Panc1 (cell line): ENCODE measurements at regions not wholly inside any gene's neighbourhood (a gene's known extent, or its start where the extent isn't known, plus 50 kb on each side); places are given as distances from the start of the nearest gene placed in this dataset.

Experiments used
- ATAC-seq: fragments of 200-7000 bp; cut with Tn5 transposase; 2 replicates; pipeline ENCODE4 v1.9.1; 2020; ENCODE audit warnings: mild to moderate bottlenecking, moderate library complexity
- BruUV-seq: library from RNA; stranded (reverse); fragments of 400-500 nt; replicated peaks from 2 replicates; lab custom pipeline; 2021; lab: Mats Ljungman, UMichigan
- CTCF ChIA-PET: fragments of 300-600 bp; sonication (Branson Sonifier 250); formaldehyde crosslinking; loops from one replicate; lab custom pipeline; 2022; ENCODE audit warnings: antibody characterized with exemption; lab: Charles Lee
- POLR2A ChIA-PET: fragments of 300-600 bp; sonication (Branson Sonifier 250); formaldehyde crosslinking; loops from one replicate; lab custom pipeline; 2022; ENCODE audit warnings: antibody characterized with exemption; lab: Charles Lee
- DNase-seq: peaks from one replicate; pipeline ENCODE4 v3.0.0-alpha.2; 2010; ENCODE audit warnings: low read depth, low spot score
- H3K27ac ChIP-seq: 2 replicates; pipeline ENCODE4 v1.5.1; 2011; ENCODE audit warnings: mild to moderate bottlenecking, low read length, inconsistent platforms
- H3K27me3 ChIP-seq: fragments of 200-500 bp; sonication (Bioruptor generic); 2 replicates; pipeline ENCODE4 v1.6.0; 2014; ENCODE audit warnings: low read length, inconsistent platforms; ENCODE audit not compliant: control insufficient read depth, insufficient read depth
- H3K36me3 ChIP-seq: fragments of 200-500 bp; sonication (Bioruptor generic); 2 replicates; pipeline ENCODE4 v1.5.1; 2014; ENCODE audit warnings: inconsistent platforms, mild to moderate bottlenecking, low read length, moderate library complexity; ENCODE audit not compliant: control insufficient read depth, insufficient read depth
- H3K4me1 ChIP-seq: 2 replicates; pipeline ENCODE4 v1.5.1; 2011; ENCODE audit warnings: inconsistent platforms, mild to moderate bottlenecking, low read length, moderate library complexity; ENCODE audit not compliant: control insufficient read depth, insufficient read depth
- H3K4me3 ChIP-seq, 2 experiments: 2 replicates each; pipeline ENCODE4 v1.5.1; 2011 to 2012; ENCODE audit warnings: low read depth in 2 of 2, low read length in 2 of 2, mild to moderate bottlenecking in 2 of 2, inconsistent platforms in 1 of 2, moderate library complexity in 1 of 2
- H3K9me3 ChIP-seq: fragments of 200-500 bp; sonication (Bioruptor generic); 2 replicates; pipeline ENCODE4 v1.5.1; 2014; ENCODE audit warnings: low read depth, mild to moderate bottlenecking, inconsistent platforms, low read length, moderate library complexity; ENCODE audit not compliant: control insufficient read depth, insufficient read depth
- POLR2AphosphoS5 ChIP-seq: IDR thresholded peaks from 2 replicates; pipeline ENCODE4 v1.6.1; 2012; ENCODE audit warnings: mild to moderate bottlenecking, low read depth, low read length, moderate library complexity
- SIN3A ChIP-seq: IDR thresholded peaks from 2 replicates; pipeline ENCODE4 v1.6.1; 2012; ENCODE audit warnings: low read depth, mild to moderate bottlenecking, low read length, moderate library complexity, borderline replicate concordance; ENCODE audit not compliant: insufficient read depth
- TCF7L2 ChIP-seq: IDR thresholded peaks from 2 replicates; pipeline ENCODE4 v1.6.1; 2011; ENCODE audit warnings: mild to moderate bottlenecking, low read depth, low read length, inconsistent platforms
- in situ Hi-C: cut with HindIII; loops from 2 replicates; pipeline ENCODE4 v1.10.0; 2016; ENCODE audit warnings: low sequenced_read_pairs, low pct_unique_long_range_greater_than_20kb
- intact Hi-C: fragments of 100-400 bp; cut with micrococcal nuclease; formaldehyde crosslinking; loops from one replicate; pipeline ENCODE4 v1.10.0; 2022; ENCODE audit not compliant: unreplicated experiment
- TF ChIP-seq, protein P1 (sequence below), 2 experiments: IDR thresholded peaks; 2 replicates each; pipeline ENCODE4 v1.6.1; 2011 to 2012; ENCODE audit warnings: low read depth in 2 of 2, control low read depth in 1 of 2, low read length in 1 of 2, mild to moderate bottlenecking in 1 of 2, moderate library complexity in 1 of 2; ENCODE audit not compliant: insufficient read depth in 1 of 2
- TF ChIP-seq, protein P2 (sequence below): fragments of 450-650 bp; IDR thresholded peaks from 2 replicates; pipeline ENCODE4 v1.5.1; 2017; ENCODE audit warnings: mild to moderate bottlenecking

DNA sequence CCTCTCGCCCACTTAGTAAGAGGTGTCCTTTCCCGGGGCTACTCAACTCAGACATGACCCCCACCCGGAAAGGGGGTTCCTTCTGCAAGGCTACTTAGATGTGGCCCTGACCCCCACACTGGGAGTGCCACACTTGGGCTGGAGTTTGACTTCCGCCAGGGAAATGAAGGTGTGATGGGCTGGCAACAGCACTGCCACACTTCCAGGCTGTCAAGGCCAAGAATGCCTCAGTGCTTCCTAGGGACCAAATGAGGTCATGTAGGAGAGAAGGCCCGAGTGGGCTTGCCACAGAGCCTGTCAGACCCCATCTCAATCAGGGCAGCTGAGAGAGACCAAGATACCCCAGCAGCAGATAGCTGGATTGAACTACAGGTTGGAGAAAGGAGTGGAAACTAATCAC lies 55.5 kb downstream of the DRD1 start:
- no peak for DNase-seq

DNA sequence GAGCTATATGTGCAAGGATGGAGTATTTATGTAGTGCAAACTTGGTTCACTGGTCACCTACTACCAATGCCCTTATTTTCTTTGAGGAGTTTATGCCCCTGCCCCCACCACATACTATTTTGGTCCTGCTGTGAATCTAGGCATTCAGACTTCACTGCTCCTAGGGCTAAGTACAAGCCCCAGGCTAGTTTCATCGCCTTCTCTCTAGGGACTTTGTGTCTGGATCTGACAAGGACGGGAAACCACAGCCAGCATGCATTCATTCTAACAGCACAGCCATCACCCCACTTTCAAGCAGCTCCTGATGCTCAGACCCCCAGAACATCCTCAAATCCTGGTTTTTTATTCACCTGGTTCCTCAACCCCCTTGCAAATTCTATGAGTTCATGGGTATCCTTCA lies 56.8 kb downstream of the DRD1 start:
- H3K9me3 ChIP-seq: no peaks in the 10 kb centered on the region
- no TSS peak for BruUV-seq
- ChIA-PET CTCF (no interaction called here), POLR2A (no interaction called here)
- intact Hi-C loops (no loop called here), in situ Hi-C loops (no loop called here)
- DNase-seq (no peak), ATAC-seq (no peak)
- TF ChIP-seq, protein P1, sequence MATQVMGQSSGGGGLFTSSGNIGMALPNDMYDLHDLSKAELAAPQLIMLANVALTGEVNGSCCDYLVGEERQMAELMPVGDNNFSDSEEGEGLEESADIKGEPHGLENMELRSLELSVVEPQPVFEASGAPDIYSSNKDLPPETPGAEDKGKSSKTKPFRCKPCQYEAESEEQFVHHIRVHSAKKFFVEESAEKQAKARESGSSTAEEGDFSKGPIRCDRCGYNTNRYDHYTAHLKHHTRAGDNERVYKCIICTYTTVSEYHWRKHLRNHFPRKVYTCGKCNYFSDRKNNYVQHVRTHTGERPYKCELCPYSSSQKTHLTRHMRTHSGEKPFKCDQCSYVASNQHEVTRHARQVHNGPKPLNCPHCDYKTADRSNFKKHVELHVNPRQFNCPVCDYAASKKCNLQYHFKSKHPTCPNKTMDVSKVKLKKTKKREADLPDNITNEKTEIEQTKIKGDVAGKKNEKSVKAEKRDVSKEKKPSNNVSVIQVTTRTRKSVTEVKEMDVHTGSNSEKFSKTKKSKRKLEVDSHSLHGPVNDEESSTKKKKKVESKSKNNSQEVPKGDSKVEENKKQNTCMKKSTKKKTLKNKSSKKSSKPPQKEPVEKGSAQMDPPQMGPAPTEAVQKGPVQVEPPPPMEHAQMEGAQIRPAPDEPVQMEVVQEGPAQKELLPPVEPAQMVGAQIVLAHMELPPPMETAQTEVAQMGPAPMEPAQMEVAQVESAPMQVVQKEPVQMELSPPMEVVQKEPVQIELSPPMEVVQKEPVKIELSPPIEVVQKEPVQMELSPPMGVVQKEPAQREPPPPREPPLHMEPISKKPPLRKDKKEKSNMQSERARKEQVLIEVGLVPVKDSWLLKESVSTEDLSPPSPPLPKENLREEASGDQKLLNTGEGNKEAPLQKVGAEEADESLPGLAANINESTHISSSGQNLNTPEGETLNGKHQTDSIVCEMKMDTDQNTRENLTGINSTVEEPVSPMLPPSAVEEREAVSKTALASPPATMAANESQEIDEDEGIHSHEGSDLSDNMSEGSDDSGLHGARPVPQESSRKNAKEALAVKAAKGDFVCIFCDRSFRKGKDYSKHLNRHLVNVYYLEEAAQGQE (IDR thresholded peaks at IDR 0.05; ENCODE audit: insufficient read depth in 1 of 2, low read depth in 2 of 2, low read length in 1 of 2): no peak
- TF ChIP-seq, protein P2, sequence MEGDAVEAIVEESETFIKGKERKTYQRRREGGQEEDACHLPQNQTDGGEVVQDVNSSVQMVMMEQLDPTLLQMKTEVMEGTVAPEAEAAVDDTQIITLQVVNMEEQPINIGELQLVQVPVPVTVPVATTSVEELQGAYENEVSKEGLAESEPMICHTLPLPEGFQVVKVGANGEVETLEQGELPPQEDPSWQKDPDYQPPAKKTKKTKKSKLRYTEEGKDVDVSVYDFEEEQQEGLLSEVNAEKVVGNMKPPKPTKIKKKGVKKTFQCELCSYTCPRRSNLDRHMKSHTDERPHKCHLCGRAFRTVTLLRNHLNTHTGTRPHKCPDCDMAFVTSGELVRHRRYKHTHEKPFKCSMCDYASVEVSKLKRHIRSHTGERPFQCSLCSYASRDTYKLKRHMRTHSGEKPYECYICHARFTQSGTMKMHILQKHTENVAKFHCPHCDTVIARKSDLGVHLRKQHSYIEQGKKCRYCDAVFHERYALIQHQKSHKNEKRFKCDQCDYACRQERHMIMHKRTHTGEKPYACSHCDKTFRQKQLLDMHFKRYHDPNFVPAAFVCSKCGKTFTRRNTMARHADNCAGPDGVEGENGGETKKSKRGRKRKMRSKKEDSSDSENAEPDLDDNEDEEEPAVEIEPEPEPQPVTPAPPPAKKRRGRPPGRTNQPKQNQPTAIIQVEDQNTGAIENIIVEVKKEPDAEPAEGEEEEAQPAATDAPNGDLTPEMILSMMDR: no peak
- no peak for TF ChIP-seq TCF7L2
- no peaks in the 10 kb centered on the region for H3K27me3 ChIP-seq
- no peaks in the 10 kb centered on the region; the same call in 1 of the 2 replicates for H3K4me1 ChIP-seq
- H3K4me3 ChIP-seq: no peak overlapping the region
- no peak overlapping the region for H3K27ac ChIP-seq
- no peaks in the 10 kb centered on the region for H3K36me3 ChIP-seq

More for the DNA sequence above, 55.5 kb downstream of the DRD1 start:
- Histone ChIP-seq H3K27me3 (no peaks in the 10 kb centered on the region), H3K27ac (no peak overlapping the region), H3K4me1 (no peaks in the 10 kb centered on the region), H3K9me3 (no peaks in the 10 kb centered on the region), H3K4me3 (no peak overlapping the region), H3K36me3 (no peaks in the 10 kb centered on the region)
- intact Hi-C loops: no loop called here
- TF ChIP-seq, protein P2: no peak
- TF ChIP-seq, protein P1 (IDR thresholded peaks at IDR 0.05; ENCODE audit: insufficient read depth in 1 of 2, low read depth in 2 of 2, low read length in 1 of 2): no peak
- no peak for TF ChIP-seq SIN3A
- no peak for TF ChIP-seq POLR2AphosphoS5
- TF ChIP-seq TCF7L2: no peak
- no peak for ATAC-seq
- no TSS peak for BruUV-seq
- in situ Hi-C loops: no loop called here
- ChIA-PET POLR2A (no interaction called here), CTCF (no interaction called here)
